Activated CD8-positive, alpha-beta T cell treated with anti-CD3 and anti-CD28 coated beads, Interleukin-2, amount 10 ng/mL, durations not matched to agents 7 days and 5 days (primary cell): ENCODE measurements at regions not wholly inside any gene's neighbourhood (a gene's known extent, or its start where the extent isn't known, plus 50 kb on each side); places are given as distances from the start of the nearest gene placed in this dataset.

Experiments used
- ATAC-seq: fragments of 150-1000 bp; cut with Tn5 transposase; one replicate; pipeline ENCODE4 v1.10.0; 2021; ENCODE audit warnings: moderate library complexity
- CTCF ChIA-PET: fragments of 350-600 bp; sonication (Branson Sonifier 250); formaldehyde crosslinking; loops from one replicate; lab custom pipeline; 2021; ENCODE audit warnings: antibody characterized with exemption; lab: Charles Lee
- POLR2A ChIA-PET: fragments of 350-600 bp; sonication (Branson Sonifier 250); formaldehyde crosslinking; loops from one replicate; lab custom pipeline; 2021; ENCODE audit warnings: antibody characterized with exemption; lab: Charles Lee
- DNase-seq: peaks from one replicate; pipeline ENCODE4 v3.0.0-alpha.2; 2020
- H3K27ac Mint-ChIP-seq: one replicate; pipeline ENCODE4 v1.8.0; 2021; ENCODE audit warnings: mild to moderate bottlenecking, mixed read lengths
- H3K27me3 Mint-ChIP-seq: one replicate; pipeline ENCODE4 v1.8.0; 2021; ENCODE audit warnings: low read depth, mixed read lengths
- H3K36me3 Mint-ChIP-seq: one replicate; pipeline ENCODE4 v1.8.0; 2021; ENCODE audit warnings: low read depth, mixed read lengths
- H3K4me1 Mint-ChIP-seq: one replicate; pipeline ENCODE4 v1.8.0; 2021; ENCODE audit warnings: low read depth, mixed read lengths
- H3K4me3 Mint-ChIP-seq: one replicate; pipeline ENCODE4 v1.8.0; 2021; ENCODE audit warnings: mild to moderate bottlenecking, mixed read lengths
- H3K9me3 Mint-ChIP-seq: one replicate; pipeline ENCODE4 v1.8.0; 2022; ENCODE audit warnings: mixed read lengths; ENCODE audit not compliant: insufficient read depth

GRCh38 chr20:7106910-7107309, 339.4 kb downstream of the BMP2 start:
- ChIA-PET CTCF (no interaction called here), POLR2A (no interaction called here)
- H3K27me3 Mint-ChIP-seq, result no peaks in the 10 kb centered on the region
- no peak overlapping the region for H3K27ac Mint-ChIP-seq
- H3K4me3 Mint-ChIP-seq, result no peak overlapping the region
- ATAC-seq, result no peak
- H3K36me3 Mint-ChIP-seq, result no peaks in the 10 kb centered on the region
- H3K9me3 Mint-ChIP-seq, result no peaks in the 10 kb centered on the region
- H3K4me1 Mint-ChIP-seq, result no peaks in the 10 kb centered on the region
- DNase-seq, result no peak

DNA sequence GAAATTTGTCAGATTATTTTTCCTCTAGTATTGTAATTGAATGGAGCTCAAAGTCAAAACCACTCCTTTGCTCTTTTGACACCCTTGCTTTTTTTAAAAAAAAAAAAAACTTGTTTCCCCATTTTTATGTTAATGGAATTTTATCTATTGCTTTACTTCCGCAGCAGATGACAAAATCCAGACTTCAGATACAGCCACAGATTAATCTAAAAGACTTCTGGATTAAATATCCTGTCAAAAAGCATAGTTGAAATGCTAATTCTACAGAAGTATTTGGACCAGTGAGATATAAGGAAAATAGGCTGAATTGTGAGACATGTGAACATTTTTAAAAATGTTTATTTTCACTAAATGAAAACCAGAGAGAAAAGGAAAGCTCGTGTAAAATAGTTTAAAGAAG, 341.4 kb downstream of the BMP2 start:
- H3K4me3 Mint-ChIP-seq, result no peak overlapping the region
- ChIA-PET POLR2A (no interaction called here), CTCF (no interaction called here)
- H3K36me3 Mint-ChIP-seq, result no peaks in the 10 kb centered on the region
- H3K27ac Mint-ChIP-seq, result no peak overlapping the region
- no peak for DNase-seq
- no peaks in the 10 kb centered on the region for H3K27me3 Mint-ChIP-seq
- ATAC-seq, result no peak
- H3K4me1 Mint-ChIP-seq, result no peaks in the 10 kb centered on the region
- no peaks in the 10 kb centered on the region for H3K9me3 Mint-ChIP-seq

DNA sequence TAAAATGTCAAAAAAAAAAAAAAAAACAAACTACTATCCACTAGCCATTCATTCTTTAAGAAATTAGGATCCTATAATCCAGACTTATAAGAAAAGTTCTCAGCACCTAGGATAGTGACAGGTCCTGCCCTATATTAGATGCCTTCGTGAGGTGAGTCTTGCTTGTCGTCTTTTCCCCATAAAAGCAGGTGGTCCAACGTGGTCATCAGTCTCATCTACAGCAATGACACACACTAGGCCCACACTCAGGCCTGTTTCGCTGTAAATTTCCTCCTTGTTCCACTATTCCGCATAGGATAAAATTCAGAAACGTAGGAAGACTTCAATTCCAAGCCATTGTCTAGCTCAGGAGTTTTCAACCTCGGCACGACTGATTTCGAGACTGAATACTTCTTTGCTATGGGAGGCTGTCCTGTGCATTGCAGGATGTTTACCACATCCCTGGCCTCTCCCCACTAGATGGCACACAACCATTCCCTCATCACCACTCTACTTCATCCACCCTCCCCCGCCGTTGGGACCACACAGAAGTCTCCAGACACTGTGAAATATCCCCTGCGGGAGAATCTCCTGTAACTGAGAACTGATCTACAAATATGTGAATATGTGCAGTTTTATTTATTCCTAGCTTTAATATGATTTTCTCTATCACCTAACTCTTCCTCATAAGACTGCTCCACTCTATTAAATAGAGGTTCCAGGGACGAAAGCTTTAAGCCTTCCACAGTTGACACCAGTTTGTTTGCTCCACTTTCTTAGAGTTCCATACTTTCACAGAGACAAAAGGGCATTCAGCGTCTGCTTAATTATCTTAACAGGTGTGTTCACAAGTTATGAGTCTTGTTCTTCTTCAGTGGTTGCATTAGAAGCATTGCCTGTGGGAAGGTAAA, 346.3 kb downstream of the BMP2 start:
- no peaks in the 10 kb centered on the region for H3K9me3 Mint-ChIP-seq
- no peaks in the 10 kb centered on the region for H3K4me1 Mint-ChIP-seq
- no peaks in the 10 kb centered on the region for H3K36me3 Mint-ChIP-seq
- ATAC-seq (no peak), DNase-seq (no peak)
- H3K4me3 Mint-ChIP-seq, result no peak overlapping the region
- CTCF ChIA-PET, result no interaction called here
- H3K27ac Mint-ChIP-seq, result no peak overlapping the region
- H3K27me3 Mint-ChIP-seq, result no peaks in the 10 kb centered on the region
- POLR2A ChIA-PET, result no interaction called here

- H3K27me3 Mint-ChIP-seq, result no peaks in the 10 kb centered on the region
- POLR2A ChIA-PET, result no interaction called here
- no peak overlapping the region for H3K4me3 Mint-ChIP-seq
- DNase-seq, result no peak
- no peaks in the 10 kb centered on the region for H3K4me1 Mint-ChIP-seq
- H3K36me3 Mint-ChIP-seq, result no peaks in the 10 kb centered on the region
- CTCF ChIA-PET, result no interaction called here
- no peak for ATAC-seq
- no peak overlapping the region for H3K27ac Mint-ChIP-seq
- no peaks in the 10 kb centered on the region for H3K9me3 Mint-ChIP-seq
These were observed 356.0 kb downstream of the BMP2 start for GRCh38 chr20:7123457-7123856.

GRCh38 chr20:7124120-7124519, 356.6 kb downstream of the BMP2 start:
- ATAC-seq (no peak), DNase-seq (no peak)
- CTCF ChIA-PET, result no interaction called here
- H3K27ac Mint-ChIP-seq, result no peak overlapping the region
- POLR2A ChIA-PET, result no interaction called here
- H3K4me1 Mint-ChIP-seq, result no peaks in the 10 kb centered on the region
- H3K4me3 Mint-ChIP-seq, result no peak overlapping the region
- no peaks in the 10 kb centered on the region for H3K27me3 Mint-ChIP-seq
- no peaks in the 10 kb centered on the region for H3K9me3 Mint-ChIP-seq
- no peaks in the 10 kb centered on the region for H3K36me3 Mint-ChIP-seq

DNA sequence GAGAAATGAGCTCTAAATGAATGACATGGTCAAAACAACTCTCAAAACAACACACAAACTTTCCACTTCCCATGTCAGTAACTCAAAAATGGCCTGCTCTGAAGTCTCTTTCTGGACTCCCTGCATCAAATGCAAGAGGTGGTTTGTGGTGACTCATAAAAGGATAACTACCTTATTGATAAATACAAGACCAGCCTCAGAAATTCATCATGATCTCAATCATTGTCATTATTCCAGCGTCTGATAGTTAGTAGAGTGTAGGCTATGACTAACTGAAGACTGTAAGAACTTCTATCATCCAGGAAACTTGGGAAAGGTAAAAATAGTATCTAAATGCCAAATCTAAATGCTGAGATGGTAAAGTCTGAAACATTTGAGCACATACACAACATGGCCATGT, 369.4 kb downstream of the BMP2 start:
- H3K36me3 Mint-ChIP-seq, result no peaks in the 10 kb centered on the region

GRCh38 chr20:7137395-7138151, 370.1 kb downstream of the BMP2 start:
- H3K4me1 Mint-ChIP-seq, result no peaks in the 10 kb centered on the region
- H3K27me3 Mint-ChIP-seq, result no peaks in the 10 kb centered on the region
- H3K27ac Mint-ChIP-seq, result no peak overlapping the region
- DNase-seq, result no peak
- POLR2A ChIA-PET, result no interaction called here
- H3K36me3 Mint-ChIP-seq, result no peaks in the 10 kb centered on the region
- H3K4me3 Mint-ChIP-seq, result no peak overlapping the region
- peaks cover 3% of the 10 kb centered on the region for H3K9me3 Mint-ChIP-seq
- CTCF ChIA-PET, result no interaction called here
- ATAC-seq, result no peak

More for the DNA sequence above, 369.4 kb downstream of the BMP2 start:
- ChIA-PET CTCF (no interaction called here), POLR2A (no interaction called here)
- Mint-ChIP-seq H3K9me3 (peaks cover 3% of the 10 kb centered on the region), H3K27ac (no peak overlapping the region), H3K4me3 (no peak overlapping the region), H3K4me1 (no peaks in the 10 kb centered on the region), H3K27me3 (no peaks in the 10 kb centered on the region)
- DNase-seq (no peak), ATAC-seq (no peak)

- Mint-ChIP-seq H3K9me3 (peaks cover 9% of the 10 kb centered on the region), H3K4me1 (no peaks in the 10 kb centered on the region), H3K4me3 (no peak overlapping the region), H3K36me3 (no peaks in the 10 kb centered on the region), H3K27me3 (no peaks in the 10 kb centered on the region), H3K27ac (no peak overlapping the region)
- ATAC-seq (no peak), DNase-seq (no peak)
- ChIA-PET CTCF (no interaction called here), POLR2A (no interaction called here)
These were observed 377.0 kb downstream of the BMP2 start for GRCh38 chr20:7144464-7144863.

DNA sequence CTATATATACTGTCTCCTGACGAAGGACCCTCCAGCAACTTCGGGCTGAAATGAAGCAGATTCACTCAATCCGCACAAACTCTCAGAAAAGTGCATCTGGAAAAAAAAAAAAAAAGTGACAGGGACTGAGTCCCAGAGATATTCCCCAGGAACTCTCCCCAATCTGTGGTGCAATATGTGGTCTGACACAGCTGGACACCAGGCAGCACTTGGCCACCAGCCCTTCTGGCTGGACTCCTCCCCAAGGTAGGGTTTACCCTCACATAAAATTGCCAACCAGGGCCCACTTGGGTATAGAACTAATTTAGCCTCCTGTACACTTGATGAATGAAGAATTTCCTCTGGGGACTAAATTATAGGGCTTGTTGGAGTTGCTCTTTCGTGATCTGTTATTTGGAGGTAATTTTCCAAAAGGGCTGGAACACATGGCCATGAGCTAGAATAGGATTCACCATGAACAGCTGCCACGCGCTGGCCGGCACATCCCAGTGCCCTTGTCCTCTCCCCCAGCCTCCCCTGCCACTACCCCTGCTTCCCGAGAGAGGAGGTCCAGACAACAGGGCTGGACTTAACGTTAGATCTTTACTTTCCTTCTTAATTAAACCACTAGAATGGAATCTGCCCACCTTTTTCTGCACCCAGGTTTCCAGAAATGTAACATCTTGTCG, 379.2 kb downstream of the BMP2 start:
- H3K4me3 Mint-ChIP-seq, result no peak overlapping the region
- ATAC-seq (no peak), DNase-seq (no peak)
- peaks cover 9% of the 10 kb centered on the region for H3K9me3 Mint-ChIP-seq
- H3K36me3 Mint-ChIP-seq, result no peaks in the 10 kb centered on the region
- ChIA-PET POLR2A (no interaction called here), CTCF (no interaction called here)
- H3K27ac Mint-ChIP-seq, result no peak overlapping the region
- no peaks in the 10 kb centered on the region for H3K4me1 Mint-ChIP-seq
- no peaks in the 10 kb centered on the region for H3K27me3 Mint-ChIP-seq

DNA sequence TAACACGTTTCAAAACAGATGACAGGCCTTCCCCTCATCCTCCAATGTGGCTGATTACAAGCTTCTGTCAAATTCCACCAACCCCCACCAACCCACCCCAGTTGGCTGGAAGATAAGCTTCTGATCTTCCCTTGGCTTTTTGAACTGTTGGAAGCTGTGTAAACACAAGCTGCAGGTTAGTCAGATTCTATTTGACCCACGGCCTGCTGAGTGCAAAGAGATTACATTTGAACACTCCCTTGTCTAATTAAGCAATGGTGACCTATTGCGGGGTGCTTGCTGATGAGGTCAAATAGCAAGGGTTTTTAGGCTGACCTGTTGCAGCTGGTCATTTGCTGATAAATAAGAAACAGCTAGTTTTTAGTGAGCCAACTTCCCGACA, 379.7 kb downstream of the BMP2 start:
- POLR2A ChIA-PET, result no interaction called here
- Mint-ChIP-seq H3K4me1 (no peaks in the 10 kb centered on the region), H3K27ac (no peak overlapping the region), H3K36me3 (no peaks in the 10 kb centered on the region), H3K9me3 (peaks cover 9% of the 10 kb centered on the region), H3K4me3 (no peak overlapping the region), H3K27me3 (no peaks in the 10 kb centered on the region)
- ATAC-seq (no peak), DNase-seq (no peak)
- CTCF ChIA-PET, result no interaction called here

GRCh38 chr20:7151676-7152470, 384.4 kb downstream of the BMP2 start:
- ATAC-seq, result no peak
- Mint-ChIP-seq H3K9me3 (peaks cover 12% of the 10 kb centered on the region), H3K27me3 (no peaks in the 10 kb centered on the region), H3K4me3 (no peak overlapping the region), H3K36me3 (no peaks in the 10 kb centered on the region), H3K4me1 (no peaks in the 10 kb centered on the region), H3K27ac (no peak overlapping the region)
- POLR2A ChIA-PET, result no interaction called here
- CTCF ChIA-PET, result no interaction called here
- no peak for DNase-seq
